Duodenal mucosa (tissue), 2 donors: ENCODE measurements at regions not wholly inside any gene's neighbourhood (a gene's known extent, or its start where the extent isn't known, plus 50 kb on each side); places are given as distances from the start of the nearest gene placed in this dataset.
"Not testable (repeated sequence)": the region's sequence is repeated elsewhere in the genome, so short reads cannot be mapped to it uniquely, and the experiment has no call there.

ENCODE experiments used
- H3K27ac ChIP-seq: one replicate; pipeline ENCODE4 v1.7.0; 2013; ENCODE audit warnings: low read depth, low read length
- H3K27me3 ChIP-seq, 2 donors: one replicate each; pipeline ENCODE4 v1.7.0; 2013; ENCODE audit warnings: low read length in 2 of 2, control low read depth in 1 of 2; ENCODE audit not compliant: insufficient read depth in 2 of 2, control insufficient read depth in 1 of 2
- H3K36me3 ChIP-seq, 2 donors: one replicate each; pipeline ENCODE4 v1.7.0; 2013; ENCODE audit warnings: low read length in 2 of 2, control low read depth in 1 of 2; ENCODE audit not compliant: insufficient read depth in 2 of 2, control insufficient read depth in 1 of 2
- H3K4me1 ChIP-seq, 2 donors: one replicate each; pipeline ENCODE4 v1.7.0; 2013; ENCODE audit warnings: low read length in 2 of 2, control low read depth in 1 of 2; ENCODE audit not compliant: insufficient read depth in 2 of 2, control insufficient read depth in 1 of 2
- H3K4me3 ChIP-seq, 2 donors: one replicate each; pipeline ENCODE4 v1.7.0; 2013; ENCODE audit warnings: low read length in 2 of 2, low read depth in 1 of 2
- H3K9ac ChIP-seq, 2 donors: one replicate each; pipeline ENCODE4 v1.7.0; 2013; ENCODE audit warnings: low read length in 2 of 2, low read depth in 1 of 2
- H3K9me3 ChIP-seq, 2 donors: one replicate each; pipeline ENCODE4 v1.7.0; 2013; ENCODE audit warnings: low read length in 2 of 2, control low read depth in 1 of 2; ENCODE audit not compliant: control insufficient read depth in 1 of 2

- H3K4me1 ChIP-seq: no peaks in the 10 kb centered on the region
- H3K27ac ChIP-seq: no peak overlapping the region
- no peaks in the 10 kb centered on the region for H3K27me3 ChIP-seq
- no peak overlapping the region for H3K4me3 ChIP-seq
- no peaks in the 10 kb centered on the region for H3K36me3 ChIP-seq
- H3K9ac ChIP-seq: no peak overlapping the region
- H3K9me3 ChIP-seq: peaks cover 0 to 4% of the 10 kb centered on the region in 2 donors
These were observed 1747.0 kb downstream of the OLFM4 start for GRCh38 chr13:54775501-54776191.

- H3K4me1 ChIP-seq: no peaks in the 10 kb centered on the region
- no peaks in the 10 kb centered on the region for H3K36me3 ChIP-seq
- H3K9me3 ChIP-seq: peaks cover 0 to 2% of the 10 kb centered on the region in 2 donors
- no peaks in the 10 kb centered on the region for H3K27me3 ChIP-seq
- no peak overlapping the region for H3K27ac ChIP-seq
- H3K9ac ChIP-seq: no peak overlapping the region
- H3K4me3 ChIP-seq: no peak overlapping the region
These were observed 1759.1 kb downstream of the OLFM4 start for GRCh38 chr13:54787754-54788153.

GRCh38 chr13:54799621-54800226, 1771.1 kb downstream of the OLFM4 start:
- H3K9ac ChIP-seq: no peak overlapping the region
- no peaks in the 10 kb centered on the region for H3K4me1 ChIP-seq
- no peaks in the 10 kb centered on the region for H3K36me3 ChIP-seq
- no peak overlapping the region for H3K4me3 ChIP-seq
- peaks cover 0 to 4% of the 10 kb centered on the region in 2 donors for H3K9me3 ChIP-seq
- H3K27ac ChIP-seq: no peak overlapping the region
- H3K27me3 ChIP-seq: no peaks in the 10 kb centered on the region

GRCh38 chr13:54802226-54802625, 1773.6 kb downstream of the OLFM4 start:
- Histone ChIP-seq H3K27ac (no peak overlapping the region), H3K9ac (no peak overlapping the region)

GRCh38 chr13:54805743-54806142, 1777.1 kb downstream of the OLFM4 start:
- H3K9me3 ChIP-seq: peaks cover 2 to 4% of the 10 kb centered on the region in 2 donors
- no peaks in the 10 kb centered on the region for H3K36me3 ChIP-seq
- no peak overlapping the region for H3K4me3 ChIP-seq
- no peak overlapping the region for H3K27ac ChIP-seq
- H3K4me1 ChIP-seq: no peaks in the 10 kb centered on the region
- H3K9ac ChIP-seq: no peak overlapping the region
- H3K27me3 ChIP-seq: no peaks in the 10 kb centered on the region

More at GRCh38 chr13:54802226-54802625, 1773.6 kb downstream of the OLFM4 start:
- Histone ChIP-seq H3K4me1 (no peaks in the 10 kb centered on the region), H3K9me3 (peaks cover 2 to 4% of the 10 kb centered on the region in 2 donors), H3K27me3 (no peaks in the 10 kb centered on the region), H3K36me3 (no peaks in the 10 kb centered on the region), H3K4me3 (no peak overlapping the region)

GRCh38 chr13:54821938-54822470, 1793.4 kb downstream of the OLFM4 start:
- H3K4me3 ChIP-seq, H3K36me3 ChIP-seq, H3K27me3 ChIP-seq, H3K9ac ChIP-seq, H3K27ac ChIP-seq, H3K4me1 ChIP-seq: not testable (repeated sequence)
- peaks cover 2 to 12% of the 10 kb centered on the region in 2 donors for H3K9me3 ChIP-seq

- not testable (repeated sequence) for H3K4me3 ChIP-seq, H3K9me3 ChIP-seq, H3K36me3 ChIP-seq, H3K4me1 ChIP-seq, H3K27me3 ChIP-seq, H3K27ac ChIP-seq, H3K9ac ChIP-seq
These were observed 1800.9 kb downstream of the OLFM4 start for GRCh38 chr13:54829391-54830068.

GRCh38 chr13:54836273-54836672, 1807.7 kb downstream of the OLFM4 start:
- no peak overlapping the region for H3K9ac ChIP-seq
- no peaks in the 10 kb centered on the region for H3K9me3 ChIP-seq
- H3K4me1 ChIP-seq: no peaks in the 10 kb centered on the region
- H3K27me3 ChIP-seq: no peaks in the 10 kb centered on the region
- no peaks in the 10 kb centered on the region for H3K36me3 ChIP-seq
- H3K4me3 ChIP-seq: no peak overlapping the region
- H3K27ac ChIP-seq: no peak overlapping the region

GRCh38 chr13:54841682-54842081, 1813.1 kb downstream of the OLFM4 start:
- no peak overlapping the region for H3K9ac ChIP-seq
- no peaks in the 10 kb centered on the region for H3K4me1 ChIP-seq
- H3K27ac ChIP-seq: no peak overlapping the region
- H3K27me3 ChIP-seq: no peaks in the 10 kb centered on the region
- peaks cover 0 to 5% of the 10 kb centered on the region in 2 donors for H3K9me3 ChIP-seq
- H3K4me3 ChIP-seq: no peak overlapping the region
- H3K36me3 ChIP-seq: no peaks in the 10 kb centered on the region

GRCh38 chr13:54845351-54845965, 1816.8 kb downstream of the OLFM4 start:
- Histone ChIP-seq H3K27ac (no peak overlapping the region), H3K27me3 (no peaks in the 10 kb centered on the region)

More at GRCh38 chr13:54845351-54845965, 1816.8 kb downstream of the OLFM4 start:
- Histone ChIP-seq H3K9me3 (peaks cover 0 to 5% of the 10 kb centered on the region in 2 donors), H3K4me1 (no peaks in the 10 kb centered on the region), H3K4me3 (no peak overlapping the region), H3K36me3 (no peaks in the 10 kb centered on the region), H3K9ac (no peak overlapping the region)
